A673 (cell line): ENCODE measurements at regions not wholly inside any gene's neighbourhood (a gene's known extent, or its start where the extent isn't known, plus 50 kb on each side); places are given as distances from the start of the nearest gene placed in this dataset.

ENCODE experiments used
- BruUV-seq: library from RNA; stranded (reverse); fragments of 400-500 nt; replicated peaks from 2 replicates; lab custom pipeline; 2021; lab: Mats Ljungman, UMichigan
- CTCF ChIA-PET: fragments of 300-600 bp; sonication (Branson Sonifier 250); formaldehyde crosslinking; loops from one replicate; lab custom pipeline; 2022; ENCODE audit warnings: antibody characterized with exemption; lab: Charles Lee
- POLR2A ChIA-PET: fragments of 300-600 bp; sonication (Branson Sonifier 250); formaldehyde crosslinking; loops from one replicate; lab custom pipeline; 2022; ENCODE audit warnings: antibody characterized with exemption; ENCODE audit not compliant: low non-redundant PET; lab: Charles Lee
- DNase-seq: peaks from one replicate; pipeline ENCODE4 v3.0.0-alpha.2; 2015; ENCODE audit warnings: low spot score
- H3K27ac ChIP-seq: fragments of 200-600 bp; sonication (generic); 2 replicates; pipeline ENCODE4 v1.5.1; 2016; ENCODE audit warnings: mixed run types, low read depth, mild to moderate bottlenecking, mixed read lengths, antibody characterized with exemption, low read length; ENCODE audit not compliant: poor library complexity, severe bottlenecking
- H3K27me3 ChIP-seq: fragments of 200-600 bp; sonication (generic); replicated peaks from 2 replicates; pipeline ENCODE4 v1.6.1; 2017; ENCODE audit warnings: mixed run types, low read depth, mild to moderate bottlenecking, mixed read lengths, antibody characterized with exemption, low read length; ENCODE audit not compliant: insufficient read depth, poor library complexity
- H3K36me3 ChIP-seq: fragments of 200-600 bp; sonication (generic); 2 replicates; pipeline ENCODE4 v1.6.1; 2016; ENCODE audit warnings: mixed run types, mild to moderate bottlenecking, mixed read lengths, antibody characterized with exemption, low read length; ENCODE audit not compliant: insufficient read depth, poor library complexity, severe bottlenecking
- H3K4me1 ChIP-seq: fragments of 200-600 bp; sonication (generic); 2 replicates; pipeline ENCODE4 v1.6.1; 2017; ENCODE audit warnings: mixed run types, mild to moderate bottlenecking, mixed read lengths, antibody characterized with exemption, low read length; ENCODE audit not compliant: insufficient read depth, poor library complexity, severe bottlenecking
- H3K4me3 ChIP-seq: fragments of 200-600 bp; sonication (generic); 2 replicates; pipeline ENCODE4 v1.5.1; 2016; ENCODE audit warnings: low read depth, mixed run types, mild to moderate bottlenecking, mixed read lengths, low read length; ENCODE audit not compliant: poor library complexity, severe bottlenecking
- H3K9me3 ChIP-seq: fragments of 200-600 bp; sonication (generic); 2 replicates; pipeline ENCODE4 v1.6.1; 2016; ENCODE audit warnings: mixed run types, low read depth, mild to moderate bottlenecking, mixed read lengths, antibody characterized with exemption, low read length; ENCODE audit not compliant: poor library complexity, severe bottlenecking
- EZH2 ChIP-seq: fragments of 200-600 bp; sonication (generic); IDR thresholded peaks from 2 replicates; pipeline ENCODE4 v1.6.1; 2017; ENCODE audit warnings: borderline replicate concordance, low read depth, mild to moderate bottlenecking, mixed read lengths, antibody characterized with exemption, low read length; ENCODE audit not compliant: poor library complexity, severe bottlenecking
- intact Hi-C: fragments of 100-400 bp; cut with micrococcal nuclease; formaldehyde crosslinking; loops from one replicate; pipeline ENCODE4 v1.10.0; 2022; ENCODE audit not compliant: unreplicated experiment
- TF ChIP-seq, protein P1 (sequence below): fragments of 300-800, 200-600 bp; sonication (generic); conservative IDR thresholded peaks from 2 replicates; pipeline ENCODE4 v1.5.1; 2017; ENCODE audit warnings: low read depth, mild to moderate bottlenecking, antibody characterized with exemption, low read length, moderate library complexity, mixed read lengths

DNA sequence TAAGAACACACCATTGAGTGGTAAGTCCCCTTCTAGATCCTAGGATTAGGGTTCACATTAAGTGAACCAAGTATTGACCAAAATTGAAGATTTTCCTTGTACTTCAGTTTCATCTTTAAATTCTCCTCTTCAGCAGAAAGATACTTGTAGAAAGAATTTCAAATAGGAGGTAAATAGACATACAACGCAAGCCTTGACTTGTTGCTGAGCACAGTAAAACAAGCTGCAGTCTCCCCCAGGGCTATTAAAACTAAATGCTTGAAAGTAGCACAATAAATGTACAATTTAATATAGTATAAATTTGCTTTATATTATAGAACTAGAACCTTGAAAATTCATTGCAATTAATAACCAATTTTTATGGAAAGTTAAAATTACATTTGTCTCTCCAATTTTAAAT, 170.1 kb upstream of the TARS1 start:
- Histone ChIP-seq H3K36me3 (no peaks in the 10 kb centered on the region), H3K4me3 (no peak overlapping the region), H3K4me1 (no peaks in the 10 kb centered on the region), H3K27me3 (no peaks in the 10 kb centered on the region), H3K27ac (no peak overlapping the region), H3K9me3 (no peaks in the 10 kb centered on the region)
- ChIA-PET POLR2A (no interaction called here), CTCF (no interaction called here)
- no TSS peak for BruUV-seq
- TF ChIP-seq EZH2 = no peak
- TF ChIP-seq, protein P1, sequence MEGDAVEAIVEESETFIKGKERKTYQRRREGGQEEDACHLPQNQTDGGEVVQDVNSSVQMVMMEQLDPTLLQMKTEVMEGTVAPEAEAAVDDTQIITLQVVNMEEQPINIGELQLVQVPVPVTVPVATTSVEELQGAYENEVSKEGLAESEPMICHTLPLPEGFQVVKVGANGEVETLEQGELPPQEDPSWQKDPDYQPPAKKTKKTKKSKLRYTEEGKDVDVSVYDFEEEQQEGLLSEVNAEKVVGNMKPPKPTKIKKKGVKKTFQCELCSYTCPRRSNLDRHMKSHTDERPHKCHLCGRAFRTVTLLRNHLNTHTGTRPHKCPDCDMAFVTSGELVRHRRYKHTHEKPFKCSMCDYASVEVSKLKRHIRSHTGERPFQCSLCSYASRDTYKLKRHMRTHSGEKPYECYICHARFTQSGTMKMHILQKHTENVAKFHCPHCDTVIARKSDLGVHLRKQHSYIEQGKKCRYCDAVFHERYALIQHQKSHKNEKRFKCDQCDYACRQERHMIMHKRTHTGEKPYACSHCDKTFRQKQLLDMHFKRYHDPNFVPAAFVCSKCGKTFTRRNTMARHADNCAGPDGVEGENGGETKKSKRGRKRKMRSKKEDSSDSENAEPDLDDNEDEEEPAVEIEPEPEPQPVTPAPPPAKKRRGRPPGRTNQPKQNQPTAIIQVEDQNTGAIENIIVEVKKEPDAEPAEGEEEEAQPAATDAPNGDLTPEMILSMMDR = no peak
- intact Hi-C loops = no loop called here
- no peak for DNase-seq

DNA sequence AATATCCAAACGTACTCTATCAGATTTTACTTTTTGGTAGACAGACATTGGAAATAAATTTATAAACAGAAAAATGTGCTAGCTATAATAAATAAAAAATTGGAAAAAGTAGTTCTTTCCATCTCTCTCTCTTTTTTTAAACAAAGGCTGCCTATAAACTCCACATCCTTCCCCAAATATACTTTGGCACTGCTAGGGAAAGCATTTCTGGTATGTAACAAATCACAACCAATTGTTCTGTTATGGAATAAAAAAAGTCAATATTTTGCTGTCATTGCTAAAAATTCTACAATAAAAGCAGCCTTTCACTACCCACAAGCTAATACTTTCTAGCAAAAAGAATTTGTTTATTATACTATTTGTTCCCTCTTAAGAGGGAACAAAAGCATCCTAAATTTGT, 169.2 kb upstream of the TARS1 start:
- no peaks in the 10 kb centered on the region for H3K36me3 ChIP-seq
- no peak overlapping the region for H3K27ac ChIP-seq
- H3K4me3 ChIP-seq = no peak overlapping the region
- no peaks in the 10 kb centered on the region for H3K9me3 ChIP-seq
- POLR2A ChIA-PET = no interaction called here
- no peak for DNase-seq
- H3K27me3 ChIP-seq = no peaks in the 10 kb centered on the region
- intact Hi-C loops = no loop called here
- BruUV-seq = no TSS peak
- no peaks in the 10 kb centered on the region for H3K4me1 ChIP-seq
- TF ChIP-seq EZH2 = no peak
- TF ChIP-seq, protein P1 = no peak
- CTCF ChIA-PET = no interaction called here

DNA sequence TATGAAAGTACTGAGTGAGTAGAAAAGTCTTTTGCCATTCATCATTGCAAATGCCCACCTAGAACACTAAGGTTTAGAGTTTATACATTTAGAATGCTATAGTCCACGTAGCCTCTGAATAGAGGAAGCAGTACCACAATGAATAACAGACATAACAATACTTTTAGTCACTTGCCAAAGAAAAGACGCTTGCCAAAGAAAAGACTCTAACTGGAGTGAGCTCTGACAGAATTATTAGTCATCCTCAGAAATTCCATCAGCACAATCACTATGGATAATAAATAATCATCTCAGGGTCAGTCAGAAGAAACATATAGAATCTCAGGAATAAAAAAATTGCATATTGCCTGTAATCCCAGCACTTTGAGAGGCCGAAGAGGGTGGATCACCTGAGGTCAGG, 168.5 kb upstream of the TARS1 start:
- Histone ChIP-seq H3K4me1 (no peaks in the 10 kb centered on the region), H3K27me3 (no peaks in the 10 kb centered on the region), H3K36me3 (no peaks in the 10 kb centered on the region), H3K9me3 (no peaks in the 10 kb centered on the region), H3K4me3 (no peak overlapping the region), H3K27ac (no peak overlapping the region)
- no TSS peak for BruUV-seq
- intact Hi-C loops = no loop called here
- ChIA-PET CTCF (no interaction called here), POLR2A (no interaction called here)
- no peak for TF ChIP-seq EZH2
- TF ChIP-seq, protein P1 = no peak
- DNase-seq = no peak
